K562 (cell line): ENCODE measurements at regions not wholly inside any gene's neighbourhood (a gene's known extent, or its start where the extent isn't known, plus 50 kb on each side); places are given as distances from the start of the nearest gene placed in this dataset.

Source experiments
- ATAC-seq: fragments of 200-7000 bp; cut with Tn5 transposase; 3 replicates; pipeline ENCODE4 v1.9.1; 2020; ENCODE audit warnings: moderate library complexity
- BruUV-seq: library from RNA; stranded (reverse); fragments of 400-500 nt; replicated peaks from 2 replicates; lab custom pipeline; 2021; lab: Mats Ljungman, UMichigan
- CTCF ChIA-PET: fragments of 300-600 bp; formaldehyde crosslinking; extraction: SDS; loops from one replicate; lab custom pipeline; 2021; ENCODE audit warnings: low intra/inter-chr PET ratio; lab: Yijun Ruan, JAX
- POLR2A ChIA-PET: fragments of 300-600, 350-650 bp; sonication (Branson Sonifier 250); formaldehyde crosslinking; extraction: SDS; loops from one replicate; lab custom pipeline; 2021; ENCODE audit warnings: antibody characterized with exemption, inconsistent platforms; lab: Yijun Ruan, JAX
- DNase-seq, 4 experiments: peaks; one replicate each; pipeline versions ENCODE4 v3.0.0 to v3.0.0-alpha.2; 2011 to 2018; ENCODE audit warnings: low spot score in 3 of 4, mixed read lengths in 3 of 4; ENCODE audit errors: extremely low read depth in 1 of 4
- FAIRE-seq: peaks from 2 replicates; lab custom pipeline; 2011; peaks lifted over from hg19 to GRCh38; lab: Jason Lieb, UNC
- H2AFZ ChIP-seq: 2 replicates; pipeline ENCODE4 v1.6.0; 2011; ENCODE audit warnings: low read depth, low read length, control low read depth, inconsistent platforms
- H3K27ac ChIP-seq: fragments of 200-600 bp; 3 replicates; pipeline ENCODE4 v1.8.0; 2011; ENCODE audit warnings: low read depth, mild to moderate bottlenecking, control low read depth, inconsistent platforms, low read length, moderate library complexity, mixed read lengths; ENCODE audit errors: extremely low read depth
- H3K27me3 ChIP-seq, 2 experiments: fragments of 300-600 bp in 1 of 2; 2 replicates in 1 of 2; 3 replicates in 1 of 2; pipeline versions ENCODE4 v1.6.0 to v1.8.0; 2011; ENCODE audit warnings: inconsistent platforms in 2 of 2, low read length in 2 of 2, mild to moderate bottlenecking in 1 of 2, mixed read lengths in 1 of 2, moderate library complexity in 1 of 2; ENCODE audit not compliant: control insufficient read depth in 2 of 2, insufficient read depth in 2 of 2
- H3K36me3 ChIP-seq: fragments of 300-600 bp; 3 replicates; pipeline ENCODE4 v1.8.0; 2011; ENCODE audit warnings: mild to moderate bottlenecking, low read length, inconsistent platforms; ENCODE audit not compliant: control insufficient read depth, insufficient read depth
- H3K4me1 ChIP-seq, 2 experiments: fragments of 200-600 bp in 1 of 2; replicated peaks in 1 of 2; 2 replicates in 1 of 2; 3 replicates in 1 of 2; pipeline versions ENCODE4 v1.5.1 to v1.8.0; 2011; ENCODE audit warnings: inconsistent platforms in 2 of 2, low read length in 2 of 2, mild to moderate bottlenecking in 1 of 2, mixed read lengths in 1 of 2, moderate library complexity in 1 of 2; ENCODE audit not compliant: control insufficient read depth in 2 of 2, insufficient read depth in 2 of 2
- H3K4me2 ChIP-seq: 2 replicates; pipeline ENCODE4 v1.6.1; 2011; ENCODE audit warnings: low read length, control low read depth, inconsistent platforms, mixed read lengths; ENCODE audit not compliant: insufficient read depth
- H3K4me3 ChIP-seq: fragments of 200-600 bp; sonication (generic), shearing (Covaris generic); 2 replicates; pipeline ENCODE4 v1.5.1; 2016; ENCODE audit warnings: control low read depth, inconsistent platforms
- H3K79me2 ChIP-seq: fragments of 200-600 bp; 3 replicates; pipeline ENCODE4 v1.8.0; 2011; ENCODE audit warnings: low read length, inconsistent platforms; ENCODE audit not compliant: control insufficient read depth, insufficient read depth
- H3K9ac ChIP-seq, 2 experiments: 2 replicates each; pipeline versions ENCODE4 v1.6.0 to v1.6.1; 2011; ENCODE audit warnings: low read depth in 2 of 2, low read length in 2 of 2, control low read depth in 1 of 2, inconsistent platforms in 1 of 2, mild to moderate bottlenecking in 1 of 2, mixed read lengths in 1 of 2; ENCODE audit not compliant: insufficient read depth in 1 of 2
- H3K9me1 ChIP-seq: one replicate; pipeline ENCODE4 v1.6.0; 2011; ENCODE audit warnings: inconsistent platforms, mild to moderate bottlenecking, low read length, moderate library complexity; ENCODE audit not compliant: control insufficient read depth, insufficient read depth
- H3K9me3 ChIP-seq: replicated peaks from 2 replicates; pipeline ENCODE4 v1.5.1; 2011; ENCODE audit warnings: low read depth, low read length, inconsistent platforms; ENCODE audit not compliant: control insufficient read depth, insufficient read depth
- H4K20me1 ChIP-seq: replicated peaks from 2 replicates; pipeline ENCODE4 v1.6.1; 2011; ENCODE audit warnings: low read length, inconsistent platforms, mixed read lengths; ENCODE audit not compliant: control insufficient read depth, insufficient read depth
- DDX20 ChIP-seq: fragments of 450-650 bp; IDR thresholded peaks from 2 replicates; pipeline ENCODE4 v1.6.1; 2016; ENCODE audit warnings: missing genetic modification characterization, low read depth, mild to moderate bottlenecking, missing compliant biosample characterization, moderate library complexity
- ETV1 ChIP-seq: fragments of 450-650 bp; conservative IDR thresholded peaks from 2 replicates; pipeline ENCODE4 v1.6.1; 2016; ENCODE audit warnings: missing genetic modification characterization, control low read depth, low read depth, missing compliant biosample characterization
- FOXA3 ChIP-seq, 2 experiments: fragments of 450-650 bp in 1 of 2; sonication (generic) in 1 of 2; formaldehyde crosslinking; IDR thresholded peaks in 1 of 2; conservative IDR thresholded peaks in 1 of 2; 2 replicates each; pipeline versions ENCODE4 v1.4.0 to v1.8.0; 2020 to 2022; ENCODE audit warnings: mild to moderate bottlenecking in 2 of 2, missing genetic modification reagents in 1 of 2
- ILF3 ChIP-seq: fragments of 450-650 bp; IDR thresholded peaks from 2 replicates; pipeline ENCODE4 v1.6.1; 2018; ENCODE audit warnings: antibody characterized with exemption, mild to moderate bottlenecking, moderate library complexity, borderline replicate concordance
- JUNB ChIP-seq: fragments of 450-650 bp; formaldehyde crosslinking; conservative IDR thresholded peaks from 2 replicates; pipeline ENCODE4 v1.4.0; 2020; ENCODE audit warnings: mild to moderate bottlenecking
- POLR2AphosphoS2 ChIP-seq: IDR thresholded peaks from 2 replicates; pipeline ENCODE4 v1.6.1; 2012; ENCODE audit warnings: low read length, improper control_type of control experiment
- RUNX1 ChIP-seq: sonication (generic); IDR thresholded peaks from 2 replicates; pipeline ENCODE4 v1.6.1; 2016; ENCODE audit warnings: antibody characterized with exemption, low read depth
- XRCC3 ChIP-seq: fragments of 450-650 bp; IDR thresholded peaks from 2 replicates; pipeline ENCODE4 v1.6.1; 2017; ENCODE audit warnings: mild to moderate bottlenecking, moderate library complexity
- ZNF212 ChIP-seq: fragments of 450-650 bp; formaldehyde crosslinking; IDR thresholded peaks from 2 replicates; pipeline ENCODE4 v1.4.0; 2020; ENCODE audit warnings: mild to moderate bottlenecking
- WGBS: fragments of 100-300 bp; shearing (Covaris generic); methylation state at CpG from one replicate; pipeline ENCODE4 v1.1.6; 2016; ENCODE audit warnings: low coverage, mixed read lengths; ENCODE audit not compliant: insufficient coverage; ENCODE audit errors: missing lambda C conversion rate; 5-methylcytosine and 5-hydroxymethylcytosine counted together
- in situ Hi-C: fragments of 300-500 bp; cut with MboI; formaldehyde crosslinking; loops from 4 replicates; pipeline ENCODE4 v1.15.0; 2018; ENCODE audit warnings: inconsistent platforms, mixed read lengths
- intact Hi-C: fragments of 100-400 bp; cut with micrococcal nuclease; formaldehyde crosslinking; loops from 2 replicates; pipeline ENCODE4 v1.14.2; 2022
- TF ChIP-seq, protein P1 (sequence below), 2 experiments: IDR thresholded peaks; 2 replicates each; pipeline ENCODE4 v1.6.1; 2011; ENCODE audit warnings: borderline replicate concordance in 1 of 2, control low read depth in 1 of 2, low read depth in 1 of 2, low read length in 1 of 2, mild to moderate bottlenecking in 1 of 2, mixed read lengths in 1 of 2, moderate library complexity in 1 of 2; ENCODE audit not compliant: insufficient read depth in 1 of 2, insufficient read length in 1 of 2, poor library complexity in 1 of 2, severe bottlenecking in 1 of 2; ENCODE audit errors: extremely low read depth in 1 of 2
- TF ChIP-seq, protein P2 (sequence below), 2 experiments: fragments of 450-650 bp in 1 of 2; IDR thresholded peaks; 2 replicates each; pipeline ENCODE4 v1.6.1; 2011 to 2017; ENCODE audit warnings: low read depth in 2 of 2, antibody characterized with exemption in 1 of 2, borderline replicate concordance in 1 of 2, low read length in 1 of 2, mild to moderate bottlenecking in 1 of 2, mixed read lengths in 1 of 2; ENCODE audit not compliant: control insufficient read depth in 1 of 2
- TF ChIP-seq, protein P3 (sequence below): sonication (generic); formaldehyde crosslinking; IDR thresholded peaks from 2 replicates; pipeline ENCODE4 v1.9.0; 2022; ENCODE audit warnings: mild to moderate bottlenecking, missing genetic modification reagents
- TF ChIP-seq, protein P4 (sequence below): fragments of 450-650 bp; formaldehyde crosslinking; conservative IDR thresholded peaks from 2 replicates; pipeline ENCODE4 v1.4.0; 2022; ENCODE audit warnings: mild to moderate bottlenecking, missing genetic modification characterization

DNA sequence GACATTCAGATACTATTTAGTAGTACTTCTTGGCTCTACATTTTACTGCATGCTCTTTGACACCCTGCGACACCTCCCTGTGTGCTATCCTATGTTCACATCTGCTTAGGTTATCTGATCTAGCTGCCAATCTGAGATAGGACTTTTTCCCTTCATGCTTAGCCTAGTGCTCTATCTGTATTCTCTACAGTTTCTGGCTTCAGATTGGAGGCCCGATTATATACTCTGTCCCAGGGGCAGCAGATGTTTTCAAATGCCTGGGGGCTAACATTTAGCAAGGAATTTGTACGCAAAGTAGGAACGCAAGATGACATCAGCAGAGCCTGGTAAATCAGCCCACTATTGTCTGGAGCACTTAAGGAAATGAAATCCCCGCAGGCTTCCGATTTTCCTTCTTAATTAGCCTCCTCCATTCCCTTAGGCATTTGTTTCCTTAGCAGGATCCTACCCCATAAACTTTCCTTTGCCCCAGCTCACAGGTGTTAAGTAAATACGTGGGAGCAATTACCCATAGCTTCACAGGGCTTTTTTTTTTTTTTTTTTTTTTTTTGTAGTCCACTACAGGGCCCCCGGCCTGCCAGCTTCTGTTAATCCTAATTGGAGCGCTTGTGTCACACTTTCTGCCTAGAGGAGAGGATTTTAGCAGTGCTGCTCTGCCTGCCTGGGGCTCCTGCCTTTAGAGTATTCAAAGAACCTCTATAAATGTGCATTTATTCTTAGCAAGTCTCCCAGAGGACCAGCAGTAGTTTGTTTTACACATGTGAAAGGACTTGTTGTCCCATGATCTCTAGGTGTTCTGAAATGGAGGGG lies 61.1 kb upstream of the LPAR1 start:
- WGBS = 2% methylated on average over 9 of the region's 9 CpGs
- Histone ChIP-seq H3K27ac (no peak overlapping the region), H3K9me1 (no peaks in the 10 kb centered on the region), H3K4me3 (no peak overlapping the region), H3K9me3 (no peaks in the 10 kb centered on the region), H3K9ac (no peak overlapping the region), H4K20me1 (no peaks in the 10 kb centered on the region), H3K27me3 (no peaks in the 10 kb centered on the region), H3K79me2 (no peaks in the 10 kb centered on the region), H2AFZ (no peak overlapping the region), H3K36me3 (no peaks in the 10 kb centered on the region), H3K4me1 (no peaks in the 10 kb centered on the region), H3K4me2 (no peak overlapping the region)
- intact Hi-C loops (no loop called here), in situ Hi-C loops (no loop called here)
- no peak for FAIRE-seq
- no peak for DNase-seq
- no peak for ATAC-seq
- ChIA-PET POLR2A (no interaction called here), CTCF (no interaction called here)
- no TSS peak for BruUV-seq
- no peak for TF ChIP-seq ETV1
- no peak for TF ChIP-seq FOXA3 (CRISPR knock-in tag; conservative IDR thresholded peaks at IDR 0.05 in 1 of 2, IDR thresholded peaks at IDR 0.05 in 1 of 2)
- TF ChIP-seq, protein P1, sequence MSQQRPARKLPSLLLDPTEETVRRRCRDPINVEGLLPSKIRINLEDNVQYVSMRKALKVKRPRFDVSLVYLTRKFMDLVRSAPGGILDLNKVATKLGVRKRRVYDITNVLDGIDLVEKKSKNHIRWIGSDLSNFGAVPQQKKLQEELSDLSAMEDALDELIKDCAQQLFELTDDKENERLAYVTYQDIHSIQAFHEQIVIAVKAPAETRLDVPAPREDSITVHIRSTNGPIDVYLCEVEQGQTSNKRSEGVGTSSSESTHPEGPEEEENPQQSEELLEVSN (IDR thresholded peaks at IDR 0.05; ENCODE audit: borderline replicate concordance in 1 of 2, extremely low read depth in 1 of 2, insufficient read depth in 1 of 2, insufficient read length in 1 of 2, low read depth in 1 of 2, low read length in 1 of 2, poor library complexity in 1 of 2, severe bottlenecking in 1 of 2) = no peak
- TF ChIP-seq, protein P2, sequence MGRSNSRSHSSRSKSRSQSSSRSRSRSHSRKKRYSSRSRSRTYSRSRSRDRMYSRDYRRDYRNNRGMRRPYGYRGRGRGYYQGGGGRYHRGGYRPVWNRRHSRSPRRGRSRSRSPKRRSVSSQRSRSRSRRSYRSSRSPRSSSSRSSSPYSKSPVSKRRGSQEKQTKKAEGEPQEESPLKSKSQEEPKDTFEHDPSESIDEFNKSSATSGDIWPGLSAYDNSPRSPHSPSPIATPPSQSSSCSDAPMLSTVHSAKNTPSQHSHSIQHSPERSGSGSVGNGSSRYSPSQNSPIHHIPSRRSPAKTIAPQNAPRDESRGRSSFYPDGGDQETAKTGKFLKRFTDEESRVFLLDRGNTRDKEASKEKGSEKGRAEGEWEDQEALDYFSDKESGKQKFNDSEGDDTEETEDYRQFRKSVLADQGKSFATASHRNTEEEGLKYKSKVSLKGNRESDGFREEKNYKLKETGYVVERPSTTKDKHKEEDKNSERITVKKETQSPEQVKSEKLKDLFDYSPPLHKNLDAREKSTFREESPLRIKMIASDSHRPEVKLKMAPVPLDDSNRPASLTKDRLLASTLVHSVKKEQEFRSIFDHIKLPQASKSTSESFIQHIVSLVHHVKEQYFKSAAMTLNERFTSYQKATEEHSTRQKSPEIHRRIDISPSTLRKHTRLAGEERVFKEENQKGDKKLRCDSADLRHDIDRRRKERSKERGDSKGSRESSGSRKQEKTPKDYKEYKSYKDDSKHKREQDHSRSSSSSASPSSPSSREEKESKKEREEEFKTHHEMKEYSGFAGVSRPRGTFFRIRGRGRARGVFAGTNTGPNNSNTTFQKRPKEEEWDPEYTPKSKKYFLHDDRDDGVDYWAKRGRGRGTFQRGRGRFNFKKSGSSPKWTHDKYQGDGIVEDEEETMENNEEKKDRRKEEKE (IDR thresholded peaks at IDR 0.05; ENCODE audit: borderline replicate concordance in 1 of 2, control insufficient read depth in 1 of 2, low read depth in 2 of 2, low read length in 1 of 2) = no peak
- no peak for TF ChIP-seq ZNF212 (CRISPR knock-in tag)
- TF ChIP-seq, protein P3, sequence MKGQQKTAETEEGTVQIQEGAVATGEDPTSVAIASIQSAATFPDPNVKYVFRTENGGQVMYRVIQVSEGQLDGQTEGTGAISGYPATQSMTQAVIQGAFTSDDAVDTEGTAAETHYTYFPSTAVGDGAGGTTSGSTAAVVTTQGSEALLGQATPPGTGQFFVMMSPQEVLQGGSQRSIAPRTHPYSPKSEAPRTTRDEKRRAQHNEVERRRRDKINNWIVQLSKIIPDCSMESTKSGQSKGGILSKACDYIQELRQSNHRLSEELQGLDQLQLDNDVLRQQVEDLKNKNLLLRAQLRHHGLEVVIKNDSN = no peak
- no peak for TF ChIP-seq XRCC3
- TF ChIP-seq ILF3 = no peak
- TF ChIP-seq DDX20 (tag) = no peak
- TF ChIP-seq JUNB (CRISPR knock-in tag) = no peak
- no peak for TF ChIP-seq POLR2AphosphoS2
- no peak for TF ChIP-seq RUNX1
- TF ChIP-seq, protein P4, sequence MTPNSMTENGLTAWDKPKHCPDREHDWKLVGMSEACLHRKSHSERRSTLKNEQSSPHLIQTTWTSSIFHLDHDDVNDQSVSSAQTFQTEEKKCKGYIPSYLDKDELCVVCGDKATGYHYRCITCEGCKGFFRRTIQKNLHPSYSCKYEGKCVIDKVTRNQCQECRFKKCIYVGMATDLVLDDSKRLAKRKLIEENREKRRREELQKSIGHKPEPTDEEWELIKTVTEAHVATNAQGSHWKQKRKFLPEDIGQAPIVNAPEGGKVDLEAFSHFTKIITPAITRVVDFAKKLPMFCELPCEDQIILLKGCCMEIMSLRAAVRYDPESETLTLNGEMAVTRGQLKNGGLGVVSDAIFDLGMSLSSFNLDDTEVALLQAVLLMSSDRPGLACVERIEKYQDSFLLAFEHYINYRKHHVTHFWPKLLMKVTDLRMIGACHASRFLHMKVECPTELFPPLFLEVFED (CRISPR knock-in tag) = no peak
